ENCODE measurements at regions not wholly inside any gene's neighbourhood (a gene's known extent, or its start where the extent isn't known, plus 50 kb on each side); places are given as distances from the start of the nearest gene placed in this dataset.

- TF ChIP-seq CTCF (IDR thresholded peaks at IDR 0.05) = no peak
- TF ChIP-seq POLR2A (IDR thresholded peaks at IDR 0.05) = no peak
Observed at GRCh38 chr2:52064234-52064633, 1032.3 kb upstream of the NRXN1 start.
